Adipocyte (in vitro differentiated cells): ENCODE measurements at regions not wholly inside any gene's neighbourhood (a gene's known extent, or its start where the extent isn't known, plus 50 kb on each side); places are given as distances from the start of the nearest gene placed in this dataset.

Experiments
- DNase-seq: peaks from one replicate; pipeline ENCODE4 v3.0.0-alpha.2; 2015; ENCODE audit warnings: low read depth
- H3K27me3 ChIP-seq: replicated peaks from 2 replicates; pipeline ENCODE4 v1.7.0; 2013; ENCODE audit warnings: mild to moderate bottlenecking, low read length, moderate library complexity; ENCODE audit not compliant: control insufficient read depth, insufficient read depth
- H3K36me3 ChIP-seq: 2 replicates; pipeline ENCODE4 v1.7.0; 2013; ENCODE audit warnings: low read length, mild to moderate bottlenecking, moderate library complexity; ENCODE audit not compliant: control insufficient read depth, insufficient read depth, severe bottlenecking
- H3K4me1 ChIP-seq: 2 replicates; pipeline ENCODE4 v1.7.0; 2013; ENCODE audit warnings: mild to moderate bottlenecking, low read length, moderate library complexity; ENCODE audit not compliant: control insufficient read depth, insufficient read depth
- H3K4me3 ChIP-seq: 2 replicates; pipeline ENCODE4 v1.7.0; 2013; ENCODE audit warnings: mild to moderate bottlenecking, low read length, moderate library complexity
- H3K9ac ChIP-seq: 2 replicates; pipeline ENCODE4 v1.7.0; 2013; ENCODE audit warnings: mild to moderate bottlenecking, low read length, moderate library complexity
- H3K9me3 ChIP-seq: 2 replicates; pipeline ENCODE4 v1.7.0; 2013; ENCODE audit warnings: mild to moderate bottlenecking, low read length, moderate library complexity; ENCODE audit not compliant: control insufficient read depth

GRCh38 chr9:134214386-134214765, 50.0 kb upstream of the RNU6ATAC start:
- no peak overlapping the region for H3K9ac ChIP-seq
- no peaks in the 10 kb centered on the region for H3K36me3 ChIP-seq
- H3K4me1 ChIP-seq: peaks cover 35% of the 10 kb centered on the region
- H3K9me3 ChIP-seq: peaks cover 9% of the 10 kb centered on the region
- no peak overlapping the region for H3K4me3 ChIP-seq
- no peak for DNase-seq
- H3K27me3 ChIP-seq: peaks cover 2% of the 10 kb centered on the region

DNA sequence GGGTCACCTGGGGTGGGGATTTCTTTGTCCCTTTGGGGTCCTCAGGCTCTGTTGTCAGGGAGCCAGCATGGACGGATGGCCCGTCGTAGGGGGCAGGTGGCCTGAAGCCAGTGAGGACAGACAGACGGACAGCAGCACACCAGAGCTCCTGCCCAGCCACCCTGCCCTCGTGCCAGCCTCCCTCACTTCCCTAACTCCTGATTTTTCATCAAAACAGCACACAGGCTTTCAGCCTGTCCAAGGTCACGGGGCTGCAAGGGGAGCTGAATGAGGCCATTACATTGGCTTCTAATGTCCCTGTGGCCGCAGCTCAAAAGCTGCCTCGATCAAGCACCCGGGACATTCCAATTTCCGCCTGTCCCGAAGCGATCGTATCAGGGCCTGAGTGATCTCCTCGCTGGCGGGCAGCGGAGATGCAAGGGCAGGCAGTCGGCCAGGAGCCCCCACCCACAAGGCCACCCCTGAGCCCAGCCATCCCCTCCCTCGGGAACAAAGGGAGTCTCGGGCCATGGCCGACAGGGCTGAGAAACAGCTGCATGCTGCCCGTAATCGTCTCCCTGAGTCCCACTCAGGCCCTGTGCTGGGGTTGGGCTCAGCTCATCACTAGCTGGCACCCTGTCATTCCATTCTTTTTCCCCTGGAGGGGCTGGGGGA, 50.5 kb upstream of the RNU6ATAC start:
- Histone ChIP-seq H3K9ac (peak overlapping the region; percentile 65), H3K4me1 (peaks cover 31% of the 10 kb centered on the region), H3K4me3 (no peak overlapping the region), H3K27me3 (peaks cover 7% of the 10 kb centered on the region), H3K36me3 (no peaks in the 10 kb centered on the region), H3K9me3 (peaks cover 9% of the 10 kb centered on the region)
- no peak for DNase-seq

DNA sequence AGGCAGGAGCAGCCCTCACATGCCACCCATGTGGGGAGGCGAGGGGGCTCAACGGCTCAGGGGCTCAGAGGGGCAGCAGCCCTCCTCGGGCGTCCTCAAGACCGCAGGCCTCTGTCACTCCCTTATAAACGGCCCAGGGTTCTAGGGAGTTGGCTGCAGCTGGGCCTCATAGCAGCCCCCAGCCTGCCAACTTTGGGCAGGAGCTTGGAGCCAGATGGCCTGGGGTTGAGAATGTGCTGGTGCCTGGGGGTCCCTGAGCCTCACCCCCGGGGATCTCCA, 51.0 kb upstream of the RNU6ATAC start:
- Histone ChIP-seq H3K9ac (peak overlapping the region; percentile 65), H3K36me3 (no peaks in the 10 kb centered on the region), H3K27me3 (peaks cover 7% of the 10 kb centered on the region), H3K9me3 (peaks cover 9% of the 10 kb centered on the region), H3K4me3 (no peak overlapping the region), H3K4me1 (peaks cover 27% of the 10 kb centered on the region)
- no peak for DNase-seq

DNA sequence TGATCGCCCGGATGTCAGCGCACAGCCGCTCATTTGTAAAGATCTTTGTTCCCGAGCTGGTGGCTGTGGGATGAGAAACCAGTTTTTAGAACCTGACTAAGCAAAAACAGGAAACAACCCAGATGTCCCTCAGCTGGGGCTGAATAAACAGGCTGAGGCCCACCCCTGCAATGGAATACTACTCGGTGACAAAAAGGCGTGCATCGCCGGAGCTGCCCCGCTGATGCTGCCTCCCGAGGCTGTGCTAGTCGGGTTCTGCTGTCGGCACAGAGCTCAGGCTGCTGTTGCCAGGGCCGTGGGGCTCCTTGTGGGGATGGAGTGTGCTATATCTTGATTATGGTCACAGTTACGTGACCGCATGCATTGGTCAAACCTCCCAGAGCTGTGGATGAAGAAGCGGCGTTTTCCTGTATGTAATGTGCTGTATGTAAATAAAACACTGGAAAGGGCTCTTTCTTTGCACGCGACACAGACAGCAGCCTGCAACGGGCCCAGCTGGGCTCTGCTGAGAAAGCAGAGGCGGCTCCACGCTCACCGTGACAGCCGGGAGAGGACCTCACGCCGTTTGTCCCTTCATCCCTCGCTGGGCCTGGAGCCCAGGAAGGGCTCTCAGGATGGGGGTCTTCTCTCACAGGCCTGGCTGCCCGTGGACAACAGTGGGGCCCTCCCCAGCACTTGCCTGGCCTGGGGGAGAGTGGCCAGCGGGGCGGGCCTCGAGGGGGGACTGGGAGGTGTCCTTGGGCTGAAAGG, 51.5 kb upstream of the RNU6ATAC start:
- Histone ChIP-seq H3K9me3 (peaks cover 9% of the 10 kb centered on the region), H3K4me3 (no peak overlapping the region), H3K36me3 (no peaks in the 10 kb centered on the region), H3K9ac (peak overlapping the region; percentile 65), H3K27me3 (peaks cover 12% of the 10 kb centered on the region), H3K4me1 (peaks cover 23% of the 10 kb centered on the region)
- peak; percentile 66 for DNase-seq

DNA sequence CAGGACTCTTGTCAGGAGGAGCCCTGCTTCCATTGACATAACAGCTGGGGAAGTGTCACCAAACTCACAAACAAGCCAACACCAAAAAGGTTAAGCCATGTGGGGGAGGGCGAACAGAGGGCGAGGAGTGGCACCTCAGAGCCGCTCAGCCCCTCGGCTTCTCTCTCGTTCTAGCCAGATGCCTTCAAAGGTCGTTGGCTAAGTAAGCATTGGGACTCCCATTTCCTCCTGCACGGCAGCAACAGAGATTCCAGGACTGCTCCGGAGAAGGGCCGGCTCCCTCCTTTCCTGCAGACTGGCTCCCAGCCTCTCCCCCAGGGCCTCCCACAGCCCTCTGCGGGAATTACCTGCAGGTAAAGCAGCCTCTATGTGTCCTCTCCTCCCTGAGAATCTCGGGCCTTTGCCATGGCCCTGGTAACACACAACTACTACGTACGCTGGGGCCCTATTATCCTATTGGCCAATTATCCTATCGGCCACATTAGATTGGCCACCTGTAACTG, 52.1 kb upstream of the RNU6ATAC start:
- Histone ChIP-seq H3K4me3 (no peak overlapping the region), H3K4me1 (peaks cover 17% of the 10 kb centered on the region), H3K9ac (no peak overlapping the region), H3K36me3 (no peaks in the 10 kb centered on the region), H3K27me3 (peaks cover 12% of the 10 kb centered on the region), H3K9me3 (peaks cover 9% of the 10 kb centered on the region)
- no peak for DNase-seq

DNA sequence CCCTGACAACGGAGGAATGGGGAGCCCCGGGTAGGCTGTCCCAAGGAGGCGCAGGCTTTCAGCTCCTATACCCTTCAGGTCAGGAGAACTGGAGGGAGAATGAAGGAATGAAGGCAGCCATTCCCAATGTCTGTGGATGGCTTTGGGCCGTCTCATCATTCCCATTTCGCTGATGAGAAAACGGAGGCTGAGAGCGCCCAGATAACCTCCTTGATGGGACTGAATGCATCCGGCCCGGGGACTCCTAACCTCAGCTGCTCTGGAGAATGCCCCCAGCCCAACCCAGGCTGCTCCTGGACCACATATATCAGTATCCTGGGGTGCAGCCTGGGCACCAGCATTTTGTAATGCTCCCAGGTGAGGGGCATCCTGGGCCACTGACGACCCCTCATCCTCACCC, 52.6 kb upstream of the RNU6ATAC start:
- Histone ChIP-seq H3K9ac (no peak overlapping the region), H3K36me3 (no peaks in the 10 kb centered on the region), H3K9me3 (peaks cover 9% of the 10 kb centered on the region), H3K27me3 (peaks cover 12% of the 10 kb centered on the region), H3K4me1 (peaks cover 12% of the 10 kb centered on the region), H3K4me3 (no peak overlapping the region)
- no peak for DNase-seq

DNA sequence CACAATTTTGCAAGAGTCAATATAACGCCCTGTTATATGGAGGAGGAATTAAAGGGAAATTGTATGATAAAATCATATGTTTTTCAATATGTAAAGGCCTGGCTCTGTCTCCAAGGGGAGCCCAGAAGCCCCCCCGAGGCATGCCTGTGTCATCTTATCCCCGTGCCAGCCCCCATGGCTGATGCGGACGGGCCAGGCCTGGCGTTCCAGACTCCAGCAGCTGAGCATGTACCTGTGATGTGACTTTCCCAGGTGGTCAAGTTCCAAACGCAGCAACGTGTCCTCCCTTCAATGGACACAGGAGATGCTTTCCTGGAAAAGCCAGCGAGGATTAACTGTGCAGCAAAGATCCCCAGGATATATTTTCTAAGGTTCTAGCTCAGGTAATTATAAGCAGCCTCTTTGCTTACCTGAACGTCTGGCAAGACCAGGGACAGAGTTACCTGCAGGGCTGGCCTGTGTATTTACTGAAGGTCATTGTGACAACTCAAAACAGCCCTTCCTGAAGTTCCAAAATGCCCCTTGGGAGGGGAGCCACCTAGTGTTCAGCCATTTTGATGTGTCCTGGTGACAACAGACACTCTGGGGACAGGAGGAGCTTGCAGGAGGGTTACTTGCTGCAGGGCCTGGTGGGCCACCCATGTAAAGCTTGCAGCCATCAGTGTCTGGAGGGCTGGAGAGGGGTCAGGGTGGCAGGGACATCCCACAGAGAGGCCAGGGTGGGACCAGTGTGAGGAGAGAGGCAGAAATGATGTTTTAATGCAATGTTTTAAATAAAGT, 53.3 kb upstream of the RNU6ATAC start:
- Histone ChIP-seq H3K9ac (no peak overlapping the region), H3K4me3 (no peak overlapping the region), H3K27me3 (peaks cover 12% of the 10 kb centered on the region), H3K36me3 (no peaks in the 10 kb centered on the region), H3K9me3 (peaks cover 7% of the 10 kb centered on the region), H3K4me1 (peaks cover 11% of the 10 kb centered on the region)
- no peak for DNase-seq

GRCh38 chr9:134218230-134218629, 53.9 kb upstream of the RNU6ATAC start:
- peaks cover 11% of the 10 kb centered on the region for H3K4me1 ChIP-seq
- no peak for DNase-seq
- H3K36me3 ChIP-seq: no peaks in the 10 kb centered on the region

GRCh38 chr9:134219646-134220060, 55.3 kb upstream of the RNU6ATAC start:
- no peak for DNase-seq
- Histone ChIP-seq H3K4me1 (peaks cover 11% of the 10 kb centered on the region), H3K9me3 (no peaks in the 10 kb centered on the region), H3K27me3 (peaks cover 12% of the 10 kb centered on the region), H3K9ac (no peak overlapping the region), H3K36me3 (no peaks in the 10 kb centered on the region), H3K4me3 (no peak overlapping the region)

More at GRCh38 chr9:134218230-134218629, 53.9 kb upstream of the RNU6ATAC start:
- Histone ChIP-seq H3K4me3 (no peak overlapping the region), H3K9ac (no peak overlapping the region), H3K9me3 (peaks cover under 1% of the 10 kb centered on the region), H3K27me3 (peaks cover 12% of the 10 kb centered on the region)

DNA sequence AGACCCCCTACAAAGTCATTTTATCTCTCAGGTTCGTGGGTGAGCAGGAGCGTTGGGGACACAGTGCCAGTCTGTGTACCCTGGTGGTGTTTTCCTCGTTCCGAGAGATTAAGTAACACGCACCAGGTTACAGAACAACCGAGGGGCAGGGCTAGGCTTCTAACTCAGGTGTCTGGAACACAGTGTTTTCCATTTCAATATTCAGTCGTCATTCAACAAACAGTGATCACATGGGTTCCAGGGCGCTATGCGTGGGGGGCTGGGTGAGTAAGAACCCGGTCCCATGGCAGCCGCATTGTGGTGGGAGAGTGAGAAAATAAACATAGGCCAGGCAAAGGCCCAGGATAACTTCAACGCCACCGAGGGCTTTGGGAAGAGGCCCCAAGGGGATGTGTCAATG, 55.9 kb upstream of the RNU6ATAC start:
- Histone ChIP-seq H3K4me1 (peaks cover 6% of the 10 kb centered on the region), H3K9me3 (no peaks in the 10 kb centered on the region), H3K9ac (no peak overlapping the region), H3K4me3 (no peak overlapping the region), H3K36me3 (no peaks in the 10 kb centered on the region), H3K27me3 (peaks cover 12% of the 10 kb centered on the region)
- DNase-seq: no peak

DNA sequence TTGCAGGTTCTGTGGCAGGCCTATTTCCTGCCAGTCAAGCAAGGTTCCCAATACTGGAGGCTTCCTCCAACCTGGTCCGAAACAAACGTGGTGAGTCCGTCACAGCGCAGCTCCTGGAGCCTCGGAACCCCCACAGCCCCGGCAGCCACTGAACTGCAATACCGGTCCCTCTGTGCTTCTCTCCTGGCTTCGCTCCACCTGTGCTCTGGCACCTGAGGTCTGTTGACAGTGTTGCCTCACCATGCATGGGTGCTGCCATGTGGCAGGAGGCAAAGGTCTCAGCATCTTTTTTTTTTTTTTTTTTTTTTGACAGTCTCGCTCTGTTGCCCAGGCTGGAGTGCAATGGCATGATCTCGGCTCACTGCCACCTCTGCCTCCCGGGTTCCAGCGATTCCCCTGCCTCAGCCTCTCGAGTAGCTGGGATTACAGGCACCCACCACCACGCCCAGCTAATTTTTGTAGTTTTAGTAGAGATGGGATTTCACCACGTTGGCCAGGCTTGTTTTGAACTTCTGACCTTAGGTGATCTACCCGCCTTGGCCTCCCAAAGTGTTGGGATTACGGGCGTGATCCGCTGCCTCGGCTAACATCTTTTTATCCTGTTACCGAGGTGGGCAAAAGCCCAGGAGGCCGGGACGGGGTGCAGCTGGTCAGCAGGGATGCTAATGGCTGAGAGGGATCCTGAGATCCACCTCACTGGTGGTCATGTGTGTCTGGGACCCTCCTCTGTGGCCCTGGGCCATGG, 57.1 kb upstream of the RNU6ATAC start:
- DNase-seq: no peak
- no peaks in the 10 kb centered on the region for H3K9me3 ChIP-seq
- no peaks in the 10 kb centered on the region for H3K36me3 ChIP-seq
- H3K4me3 ChIP-seq: no peak overlapping the region
- H3K9ac ChIP-seq: no peak overlapping the region
- peaks cover 2% of the 10 kb centered on the region for H3K4me1 ChIP-seq
- H3K27me3 ChIP-seq: peaks cover 12% of the 10 kb centered on the region
